NCI-H146 treated with DMSO at 0.1 percent for 48 hours (cell line): ENCODE measurements at regions not wholly inside any gene's neighbourhood (a gene's known extent, or its start where the extent isn't known, plus 50 kb on each side); places are given as distances from the start of the nearest gene placed in this dataset.

Experiments used
- DNase-seq: peaks from one replicate; lab custom pipeline; 2025; ENCODE audit not compliant: unreplicated experiment; lab: John Stamatoyannopoulos, UW

- no peak for DNase-seq
Observed at GRCh38 chr2:198444800-198445287, 640.5 kb downstream of the PLCL1 start.

GRCh38 chr2:198441901-198442300 lies 637.5 kb downstream of the PLCL1 start:
- DNase-seq, result no peak

GRCh38 chr2:198441246-198441645 lies 636.9 kb downstream of the PLCL1 start:
- no peak for DNase-seq

- no peak for DNase-seq
Observed at GRCh38 chr2:198440833-198441232, 636.4 kb downstream of the PLCL1 start.

GRCh38 chr2:198438331-198438730 lies 633.9 kb downstream of the PLCL1 start:
- no peak for DNase-seq

GRCh38 chr2:198424112-198424511 lies 619.7 kb downstream of the PLCL1 start:
- no peak for DNase-seq

GRCh38 chr2:198417836-198418235 lies 613.4 kb downstream of the PLCL1 start:
- DNase-seq, result no peak

GRCh38 chr2:198414976-198415375 lies 610.6 kb downstream of the PLCL1 start:
- DNase-seq, result no peak

- no peak for DNase-seq
Observed at GRCh38 chr2:198411936-198412335, 607.5 kb downstream of the PLCL1 start.

GRCh38 chr2:198408171-198408570 lies 603.8 kb downstream of the PLCL1 start:
- no peak for DNase-seq

GRCh38 chr2:198405311-198405710 lies 600.9 kb downstream of the PLCL1 start:
- no peak for DNase-seq

GRCh38 chr2:198401644-198402043 lies 597.3 kb downstream of the PLCL1 start:
- no peak for DNase-seq

- no peak for DNase-seq
Observed at GRCh38 chr2:198400999-198401398, 596.6 kb downstream of the PLCL1 start.

GRCh38 chr2:198394208-198394607 lies 589.8 kb downstream of the PLCL1 start:
- no peak for DNase-seq

- no peak for DNase-seq
Observed at GRCh38 chr2:198390670-198391069, 586.3 kb downstream of the PLCL1 start.

- no peak for DNase-seq
Observed at GRCh38 chr2:198387677-198388076, 583.3 kb downstream of the PLCL1 start.

GRCh38 chr2:198385856-198386255 lies 581.5 kb downstream of the PLCL1 start:
- DNase-seq, result no peak

- no peak for DNase-seq
Observed at GRCh38 chr2:198385326-198385725, 580.9 kb downstream of the PLCL1 start.

- no peak for DNase-seq
Observed at GRCh38 chr2:198383392-198383791, 579.0 kb downstream of the PLCL1 start.

- no peak for DNase-seq
Observed at GRCh38 chr2:198382811-198383210, 578.4 kb downstream of the PLCL1 start.

- DNase-seq, result no peak
Observed at GRCh38 chr2:198376677-198377076, 572.3 kb downstream of the PLCL1 start.

- peak; percentile 3 for DNase-seq
Observed at GRCh38 chr2:198375083-198375410, 570.7 kb downstream of the PLCL1 start.

GRCh38 chr2:198374375-198375082 lies 570.1 kb downstream of the PLCL1 start:
- peak; percentile 1 for DNase-seq
